ENCODE measurements at regions not wholly inside any gene's neighbourhood (a gene's known extent, or its start where the extent isn't known, plus 50 kb on each side); places are given as distances from the start of the nearest gene placed in this dataset.

DNA sequence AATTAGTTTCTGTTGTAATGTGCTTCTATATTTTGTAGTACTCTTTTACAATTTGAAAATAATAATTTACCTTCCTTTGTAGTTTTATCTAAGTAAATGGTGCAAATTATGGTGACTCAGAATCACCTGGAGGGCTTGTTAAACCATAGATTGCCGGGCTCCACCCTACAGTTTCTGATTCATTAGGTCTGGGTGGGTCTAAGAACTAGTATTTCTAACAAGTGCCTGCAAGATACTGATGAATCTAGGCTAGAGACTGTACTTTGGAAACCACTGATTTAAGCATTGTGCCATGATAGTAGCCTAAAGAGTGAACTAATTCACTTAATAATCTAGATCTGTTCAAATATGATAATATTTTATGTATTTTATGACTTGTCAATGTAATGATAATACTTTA is 437.4 kb upstream of the SPRY2 start:
- no peak overlapping the region for H3K4me3 Mint-ChIP-seq
- no peaks in the 10 kb centered on the region for H3K27me3 ChIP-seq (ENCODE audit: insufficient read depth)
- H3F3A ChIP-seq (replicated peaks; ENCODE audit: low read depth) = no peaks in the 10 kb centered on the region
- TF ChIP-seq, protein P1, sequence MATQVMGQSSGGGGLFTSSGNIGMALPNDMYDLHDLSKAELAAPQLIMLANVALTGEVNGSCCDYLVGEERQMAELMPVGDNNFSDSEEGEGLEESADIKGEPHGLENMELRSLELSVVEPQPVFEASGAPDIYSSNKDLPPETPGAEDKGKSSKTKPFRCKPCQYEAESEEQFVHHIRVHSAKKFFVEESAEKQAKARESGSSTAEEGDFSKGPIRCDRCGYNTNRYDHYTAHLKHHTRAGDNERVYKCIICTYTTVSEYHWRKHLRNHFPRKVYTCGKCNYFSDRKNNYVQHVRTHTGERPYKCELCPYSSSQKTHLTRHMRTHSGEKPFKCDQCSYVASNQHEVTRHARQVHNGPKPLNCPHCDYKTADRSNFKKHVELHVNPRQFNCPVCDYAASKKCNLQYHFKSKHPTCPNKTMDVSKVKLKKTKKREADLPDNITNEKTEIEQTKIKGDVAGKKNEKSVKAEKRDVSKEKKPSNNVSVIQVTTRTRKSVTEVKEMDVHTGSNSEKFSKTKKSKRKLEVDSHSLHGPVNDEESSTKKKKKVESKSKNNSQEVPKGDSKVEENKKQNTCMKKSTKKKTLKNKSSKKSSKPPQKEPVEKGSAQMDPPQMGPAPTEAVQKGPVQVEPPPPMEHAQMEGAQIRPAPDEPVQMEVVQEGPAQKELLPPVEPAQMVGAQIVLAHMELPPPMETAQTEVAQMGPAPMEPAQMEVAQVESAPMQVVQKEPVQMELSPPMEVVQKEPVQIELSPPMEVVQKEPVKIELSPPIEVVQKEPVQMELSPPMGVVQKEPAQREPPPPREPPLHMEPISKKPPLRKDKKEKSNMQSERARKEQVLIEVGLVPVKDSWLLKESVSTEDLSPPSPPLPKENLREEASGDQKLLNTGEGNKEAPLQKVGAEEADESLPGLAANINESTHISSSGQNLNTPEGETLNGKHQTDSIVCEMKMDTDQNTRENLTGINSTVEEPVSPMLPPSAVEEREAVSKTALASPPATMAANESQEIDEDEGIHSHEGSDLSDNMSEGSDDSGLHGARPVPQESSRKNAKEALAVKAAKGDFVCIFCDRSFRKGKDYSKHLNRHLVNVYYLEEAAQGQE (IDR thresholded peaks at IDR 0.05; ENCODE audit: unreplicated experiment) = no peak
- TF ChIP-seq, protein P2, sequence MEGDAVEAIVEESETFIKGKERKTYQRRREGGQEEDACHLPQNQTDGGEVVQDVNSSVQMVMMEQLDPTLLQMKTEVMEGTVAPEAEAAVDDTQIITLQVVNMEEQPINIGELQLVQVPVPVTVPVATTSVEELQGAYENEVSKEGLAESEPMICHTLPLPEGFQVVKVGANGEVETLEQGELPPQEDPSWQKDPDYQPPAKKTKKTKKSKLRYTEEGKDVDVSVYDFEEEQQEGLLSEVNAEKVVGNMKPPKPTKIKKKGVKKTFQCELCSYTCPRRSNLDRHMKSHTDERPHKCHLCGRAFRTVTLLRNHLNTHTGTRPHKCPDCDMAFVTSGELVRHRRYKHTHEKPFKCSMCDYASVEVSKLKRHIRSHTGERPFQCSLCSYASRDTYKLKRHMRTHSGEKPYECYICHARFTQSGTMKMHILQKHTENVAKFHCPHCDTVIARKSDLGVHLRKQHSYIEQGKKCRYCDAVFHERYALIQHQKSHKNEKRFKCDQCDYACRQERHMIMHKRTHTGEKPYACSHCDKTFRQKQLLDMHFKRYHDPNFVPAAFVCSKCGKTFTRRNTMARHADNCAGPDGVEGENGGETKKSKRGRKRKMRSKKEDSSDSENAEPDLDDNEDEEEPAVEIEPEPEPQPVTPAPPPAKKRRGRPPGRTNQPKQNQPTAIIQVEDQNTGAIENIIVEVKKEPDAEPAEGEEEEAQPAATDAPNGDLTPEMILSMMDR (conservative IDR thresholded peaks at IDR 0.05; ENCODE audit: low read depth in 2 of 2) = no peak
- TF ChIP-seq ZNF114 (CRISPR knock-in tag; IDR thresholded peaks at IDR 0.05) = no peak
- TF ChIP-seq CREB1 (CRISPR knock-in tag; IDR thresholded peaks at IDR 0.05; ENCODE audit: low read depth) = no peak
- TF ChIP-seq EZH2 (IDR thresholded peaks at IDR 0.05; ENCODE audit: low read depth, unreplicated experiment) = no peak
- TF ChIP-seq NANOG (IDR thresholded peaks at IDR 0.05; ENCODE audit: borderline replicate concordance) = no peak
- H3K4me2 ChIP-seq = no peak overlapping the region
- H3K4me1 Mint-ChIP-seq = peaks cover 8% of the 10 kb centered on the region
- no peak overlapping the region; the same call in 1 of the 2 replicates for H3K27ac Mint-ChIP-seq
- no peak overlapping the region for H2AFZ ChIP-seq
- H4K20me1 ChIP-seq (replicated peaks; ENCODE audit: insufficient read depth) = no peaks in the 10 kb centered on the region
- H3K4me1 ChIP-seq (ENCODE audit: insufficient read depth) = peaks cover 4% of the 10 kb centered on the region; the same call in 1 of the 2 replicates
- no peaks in the 10 kb centered on the region for H3K9me2 ChIP-seq (ENCODE audit: insufficient read depth)
- H3K4me3 ChIP-seq = no peak overlapping the region
- H3K36me3 ChIP-seq (ENCODE audit: insufficient read depth) = no peaks in the 10 kb centered on the region
- DNase-seq (ENCODE audit: low spot score) = no peak
- ATAC-seq = no peak
- no peaks in the 10 kb centered on the region for H3K27me3 Mint-ChIP-seq (ENCODE audit: insufficient read depth, low read depth, poor library complexity)
- no peak overlapping the region for H3K27ac ChIP-seq (ENCODE audit: low read depth)
- H3K79me2 ChIP-seq (replicated peaks; ENCODE audit: insufficient read depth) = no peaks in the 10 kb centered on the region
- no peaks in the 10 kb centered on the region for H3K9me3 Mint-ChIP-seq
- H3K36me3 Mint-ChIP-seq (ENCODE audit: low read depth) = no peaks in the 10 kb centered on the region

DNA sequence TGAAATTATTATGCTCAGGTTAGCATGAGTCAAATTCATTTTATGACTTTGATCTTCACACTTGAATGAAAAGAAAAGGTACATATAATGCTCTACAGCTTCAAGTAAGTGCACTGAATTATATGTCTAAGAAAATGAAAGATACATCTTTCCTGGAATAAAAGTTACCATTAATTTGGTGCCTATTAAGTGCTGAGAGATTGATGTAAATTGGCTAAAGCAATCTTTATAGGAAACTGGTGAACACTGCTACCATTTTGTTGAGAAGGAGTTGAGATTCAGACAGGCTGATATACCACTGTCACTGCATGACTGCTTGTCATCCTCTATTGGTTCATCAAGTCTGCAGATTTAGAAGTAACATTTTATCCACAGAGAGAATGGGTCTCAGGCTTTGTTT is 416.8 kb upstream of the SPRY2 start:
- H3F3A ChIP-seq (replicated peaks; ENCODE audit: low read depth) = no peaks in the 10 kb centered on the region
- H3K79me2 ChIP-seq (replicated peaks; ENCODE audit: insufficient read depth) = no peaks in the 10 kb centered on the region
- no peak overlapping the region for H3K4me3 Mint-ChIP-seq
- H3K27ac Mint-ChIP-seq = no peak overlapping the region
- no peak overlapping the region for H3K4me3 ChIP-seq
- no peaks in the 10 kb centered on the region for H3K4me1 ChIP-seq (ENCODE audit: insufficient read depth)
- peaks cover under 1% of the 10 kb centered on the region for H3K27me3 Mint-ChIP-seq (ENCODE audit: insufficient read depth, low read depth, poor library complexity)
- H3K4me1 Mint-ChIP-seq = no peaks in the 10 kb centered on the region; the same call in 2 of the 3 replicates
- no peak for DNase-seq (ENCODE audit: low spot score)
- H2AFZ ChIP-seq = no peak overlapping the region
- H3K27me3 ChIP-seq (ENCODE audit: insufficient read depth) = no peaks in the 10 kb centered on the region
- no peaks in the 10 kb centered on the region for H3K36me3 Mint-ChIP-seq (ENCODE audit: low read depth)
- no peaks in the 10 kb centered on the region for H4K20me1 ChIP-seq (replicated peaks; ENCODE audit: insufficient read depth)
- H3K4me2 ChIP-seq = no peak overlapping the region
- H3K27ac ChIP-seq (ENCODE audit: low read depth) = no peak overlapping the region
- ATAC-seq = no peak
- H3K36me3 ChIP-seq (ENCODE audit: insufficient read depth) = no peaks in the 10 kb centered on the region
- no peaks in the 10 kb centered on the region for H3K9me2 ChIP-seq (ENCODE audit: insufficient read depth)
- H3K9me3 Mint-ChIP-seq = no peaks in the 10 kb centered on the region
- TF ChIP-seq, protein P1 (IDR thresholded peaks at IDR 0.05; ENCODE audit: unreplicated experiment) = no peak
- no peak for TF ChIP-seq EZH2phosphoT487 (IDR thresholded peaks at IDR 0.05; ENCODE audit: unreplicated experiment)
- no peak for TF ChIP-seq CREB1 (CRISPR knock-in tag; IDR thresholded peaks at IDR 0.05; ENCODE audit: low read depth)
- TF ChIP-seq, protein P3, sequence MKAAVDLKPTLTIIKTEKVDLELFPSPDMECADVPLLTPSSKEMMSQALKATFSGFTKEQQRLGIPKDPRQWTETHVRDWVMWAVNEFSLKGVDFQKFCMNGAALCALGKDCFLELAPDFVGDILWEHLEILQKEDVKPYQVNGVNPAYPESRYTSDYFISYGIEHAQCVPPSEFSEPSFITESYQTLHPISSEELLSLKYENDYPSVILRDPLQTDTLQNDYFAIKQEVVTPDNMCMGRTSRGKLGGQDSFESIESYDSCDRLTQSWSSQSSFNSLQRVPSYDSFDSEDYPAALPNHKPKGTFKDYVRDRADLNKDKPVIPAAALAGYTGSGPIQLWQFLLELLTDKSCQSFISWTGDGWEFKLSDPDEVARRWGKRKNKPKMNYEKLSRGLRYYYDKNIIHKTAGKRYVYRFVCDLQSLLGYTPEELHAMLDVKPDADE (IDR thresholded peaks at IDR 0.05) = no peak
